Osteoblast (primary cell): ENCODE measurements at regions not wholly inside any gene's neighbourhood (a gene's known extent, or its start where the extent isn't known, plus 50 kb on each side); places are given as distances from the start of the nearest gene placed in this dataset.

Experiments
- DNase-seq: peaks from one replicate; pipeline ENCODE4 v3.0.0; 2011; ENCODE audit warnings: low spot score, mixed read lengths; ENCODE audit not compliant: insufficient read length; ENCODE audit errors: missing footprints
- H2AFZ ChIP-seq: 2 replicates; pipeline ENCODE4 v1.6.0; 2011; ENCODE audit warnings: mild to moderate bottlenecking, low read length
- H3K27ac ChIP-seq: 2 replicates; pipeline ENCODE4 v1.5.1; 2011; ENCODE audit warnings: mild to moderate bottlenecking, low read depth, low read length, moderate library complexity
- H3K27me3 ChIP-seq: 2 replicates; pipeline ENCODE4 v1.6.0; 2012; ENCODE audit warnings: mild to moderate bottlenecking, control low read depth, inconsistent platforms, low read length, moderate library complexity; ENCODE audit not compliant: insufficient read depth
- H3K36me3 ChIP-seq: 2 replicates; pipeline ENCODE4 v1.5.1; 2011; ENCODE audit warnings: mild to moderate bottlenecking, low read length, control low read depth, moderate library complexity; ENCODE audit not compliant: insufficient read depth
- H3K4me1 ChIP-seq: 2 replicates; pipeline ENCODE4 v1.5.1; 2011; ENCODE audit warnings: mild to moderate bottlenecking, low read length, control low read depth, moderate library complexity; ENCODE audit not compliant: insufficient read depth
- H3K4me2 ChIP-seq: 2 replicates; pipeline ENCODE4 v1.6.0; 2011; ENCODE audit warnings: mild to moderate bottlenecking, low read length; ENCODE audit not compliant: insufficient read depth
- H3K4me3 ChIP-seq: fragments of 200-600 bp; sonication (generic); 3 replicates; pipeline ENCODE4 v1.5.1; 2012; ENCODE audit warnings: mild to moderate bottlenecking, low read length, inconsistent platforms; ENCODE audit not compliant: insufficient read depth
- H3K79me2 ChIP-seq: 2 replicates; pipeline ENCODE4 v1.6.0; 2012; ENCODE audit warnings: mild to moderate bottlenecking, low read length, control low read depth, inconsistent platforms; ENCODE audit not compliant: insufficient read depth
- H3K9me3 ChIP-seq: 2 replicates; pipeline ENCODE4 v1.5.1; 2011; ENCODE audit warnings: low read depth, low read length, control low read depth
- H4K20me1 ChIP-seq: 2 replicates; pipeline ENCODE4 v1.6.0; 2012; ENCODE audit warnings: mild to moderate bottlenecking, low read length, control low read depth; ENCODE audit not compliant: insufficient read depth
- CTCF ChIP-seq: IDR thresholded peaks from 2 replicates; pipeline ENCODE4 v1.5.1; 2011; ENCODE audit warnings: mild to moderate bottlenecking, low read depth, low read length, moderate library complexity; ENCODE audit errors: extremely low read depth

- no peaks in the 10 kb centered on the region for H3K36me3 ChIP-seq
- H4K20me1 ChIP-seq = no peaks in the 10 kb centered on the region
- no peaks in the 10 kb centered on the region for H3K9me3 ChIP-seq
- H3K27me3 ChIP-seq = no peaks in the 10 kb centered on the region
- no peak for DNase-seq
- no peak overlapping the region for H2AFZ ChIP-seq
- H3K79me2 ChIP-seq = no peaks in the 10 kb centered on the region
- no peak for TF ChIP-seq CTCF
- no peaks in the 10 kb centered on the region for H3K4me1 ChIP-seq
- H3K4me3 ChIP-seq = no peak overlapping the region
- no peak overlapping the region for H3K4me2 ChIP-seq
- no peak overlapping the region for H3K27ac ChIP-seq
Observed at GRCh38 chr1:34670982-34671381, 83.9 kb upstream of the GJB5 start.

- H4K20me1 ChIP-seq = no peaks in the 10 kb centered on the region
- H3K9me3 ChIP-seq = no peaks in the 10 kb centered on the region
- no peak for DNase-seq
- H3K27ac ChIP-seq = no peak overlapping the region
- no peaks in the 10 kb centered on the region for H3K79me2 ChIP-seq
- no peaks in the 10 kb centered on the region for H3K27me3 ChIP-seq
- no peaks in the 10 kb centered on the region for H3K4me1 ChIP-seq
- H2AFZ ChIP-seq = no peak overlapping the region
- no peak overlapping the region for H3K4me3 ChIP-seq
- TF ChIP-seq CTCF = no peak
- H3K36me3 ChIP-seq = no peaks in the 10 kb centered on the region
- H3K4me2 ChIP-seq = no peak overlapping the region
Observed at GRCh38 chr1:34671887-34672286, 83.0 kb upstream of the GJB5 start.

GRCh38 chr1:34681480-34682451, 73.1 kb upstream of the GJB5 start:
- H2AFZ ChIP-seq = no peak overlapping the region
- no peak overlapping the region for H3K27ac ChIP-seq
- no peaks in the 10 kb centered on the region for H4K20me1 ChIP-seq
- H3K27me3 ChIP-seq = no peaks in the 10 kb centered on the region
- peak; percentile 79 for DNase-seq
- H3K4me2 ChIP-seq = no peak overlapping the region
- TF ChIP-seq CTCF = peak; percentile 72
- no peaks in the 10 kb centered on the region for H3K36me3 ChIP-seq
- H3K4me3 ChIP-seq = no peak overlapping the region
- no peaks in the 10 kb centered on the region for H3K9me3 ChIP-seq
- no peaks in the 10 kb centered on the region for H3K4me1 ChIP-seq
- H3K79me2 ChIP-seq = no peaks in the 10 kb centered on the region

- no peak overlapping the region for H3K4me3 ChIP-seq
- no peak for DNase-seq
Observed at GRCh38 chr1:34682452-34683223, 72.2 kb upstream of the GJB5 start.

More at GRCh38 chr1:34682452-34683223, 72.2 kb upstream of the GJB5 start:
- no peaks in the 10 kb centered on the region for H3K27me3 ChIP-seq
- H2AFZ ChIP-seq = no peak overlapping the region
- H3K36me3 ChIP-seq = no peaks in the 10 kb centered on the region
- TF ChIP-seq CTCF = no peak
- no peaks in the 10 kb centered on the region for H4K20me1 ChIP-seq
- H3K79me2 ChIP-seq = no peaks in the 10 kb centered on the region
- H3K4me2 ChIP-seq = no peak overlapping the region
- H3K4me1 ChIP-seq = no peaks in the 10 kb centered on the region
- H3K9me3 ChIP-seq = no peaks in the 10 kb centered on the region
- no peak overlapping the region for H3K27ac ChIP-seq
